DND-41 (cell line): ENCODE measurements at regions not wholly inside any gene's neighbourhood (a gene's known extent, or its start where the extent isn't known, plus 50 kb on each side); places are given as distances from the start of the nearest gene placed in this dataset.

Source experiments
- ATAC-seq: fragments of 200-7000 bp; cut with Tn5 transposase; 3 replicates; pipeline ENCODE4 v1.9.1; 2021; ENCODE audit warnings: low read depth; ENCODE audit not compliant: insufficient read depth
- DNase-seq: peaks from one replicate; pipeline ENCODE4 v3.0.0-alpha.2; 2020
- H2AFZ ChIP-seq: 2 replicates; pipeline ENCODE4 v1.6.0; 2012; ENCODE audit warnings: low read depth, low read length
- H3K27ac ChIP-seq: 2 replicates; pipeline ENCODE4 v1.5.1; 2012; ENCODE audit warnings: low read length, inconsistent platforms
- H3K27me3 ChIP-seq: fragments of 200-600 bp; sonication (generic); 2 replicates; pipeline ENCODE4 v1.6.0; 2012; ENCODE audit warnings: low read length, mild to moderate bottlenecking, inconsistent platforms; ENCODE audit not compliant: insufficient read depth, poor library complexity
- H3K36me3 ChIP-seq: 2 replicates; pipeline ENCODE4 v1.5.1; 2012; ENCODE audit warnings: low read length, inconsistent platforms; ENCODE audit not compliant: insufficient read depth
- H3K4me1 ChIP-seq: 2 replicates; pipeline ENCODE4 v1.5.1; 2012; ENCODE audit warnings: mild to moderate bottlenecking, low read length; ENCODE audit not compliant: insufficient read depth
- H3K4me2 ChIP-seq: 2 replicates; pipeline ENCODE4 v1.6.0; 2012; ENCODE audit warnings: mild to moderate bottlenecking, moderate library complexity, low read length, inconsistent platforms; ENCODE audit not compliant: insufficient read depth
- H3K4me3 ChIP-seq, 2 experiments: fragments of 200-600 bp in 1 of 2; shearing (Covaris generic) in 1 of 2; 2 replicates each; pipeline ENCODE4 v1.5.1; 2012 to 2016; ENCODE audit warnings: inconsistent platforms in 2 of 2, low read length in 2 of 2, mild to moderate bottlenecking in 2 of 2, low read depth in 1 of 2, moderate library complexity in 1 of 2
- H3K79me2 ChIP-seq: 2 replicates; pipeline ENCODE4 v1.6.0; 2012; ENCODE audit warnings: low read length, inconsistent platforms; ENCODE audit not compliant: insufficient read depth
- H3K9ac ChIP-seq: 2 replicates; pipeline ENCODE4 v1.6.0; 2012; ENCODE audit warnings: low read depth, mild to moderate bottlenecking, inconsistent platforms, low read length, moderate library complexity
- H3K9me3 ChIP-seq: 2 replicates; pipeline ENCODE4 v1.5.1; 2012; ENCODE audit warnings: low read length, moderate library complexity, mild to moderate bottlenecking, inconsistent platforms; ENCODE audit not compliant: insufficient read depth, severe bottlenecking
- H4K20me1 ChIP-seq: 2 replicates; pipeline ENCODE4 v1.6.0; 2012; ENCODE audit warnings: low read length; ENCODE audit not compliant: insufficient read depth
- EZH2 ChIP-seq: IDR thresholded peaks from 3 replicates; pipeline ENCODE4 v1.6.1; 2012; ENCODE audit warnings: borderline replicate concordance, low read depth, mild to moderate bottlenecking, moderate library complexity, low read length, inconsistent platforms; ENCODE audit not compliant: severe bottlenecking
- TF ChIP-seq, protein P1 (sequence below): IDR thresholded peaks from 2 replicates; pipeline ENCODE4 v1.5.1; 2012; ENCODE audit warnings: borderline replicate concordance, low read length, moderate library complexity, mild to moderate bottlenecking; ENCODE audit not compliant: poor library complexity, severe bottlenecking; ENCODE audit errors: extremely low read depth

DNA sequence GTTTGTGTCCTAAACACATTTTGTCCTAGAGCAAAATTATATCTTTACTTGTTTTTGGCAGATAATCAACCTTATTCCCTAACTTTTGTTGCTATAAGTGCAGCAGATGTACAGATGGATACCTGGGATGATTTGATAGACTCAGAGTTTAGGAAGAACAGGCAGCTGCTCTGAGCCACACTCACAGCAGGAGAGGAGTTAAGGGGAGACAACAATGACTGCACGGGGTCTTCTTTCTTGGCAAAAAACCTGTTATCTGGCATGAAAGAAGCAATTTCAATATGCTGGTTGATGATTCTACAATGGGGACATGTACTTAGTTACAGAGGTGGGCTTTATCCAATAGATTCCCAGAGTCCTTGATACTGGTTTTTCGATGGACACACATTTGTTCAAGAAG is 258.9 kb upstream of the PCDH9 start:
- Histone ChIP-seq H3K9me3 (no peaks in the 10 kb centered on the region), H3K4me3 (no peak overlapping the region), H3K27me3 (no peaks in the 10 kb centered on the region), H2AFZ (no peak overlapping the region), H3K4me2 (no peak overlapping the region), H3K9ac (no peak overlapping the region), H3K36me3 (no peaks in the 10 kb centered on the region), H4K20me1 (no peaks in the 10 kb centered on the region), H3K4me1 (no peaks in the 10 kb centered on the region), H3K27ac (no peak overlapping the region), H3K79me2 (no peaks in the 10 kb centered on the region)
- ATAC-seq (no peak), DNase-seq (no peak)
- TF ChIP-seq EZH2: no peak
- TF ChIP-seq, protein P1, sequence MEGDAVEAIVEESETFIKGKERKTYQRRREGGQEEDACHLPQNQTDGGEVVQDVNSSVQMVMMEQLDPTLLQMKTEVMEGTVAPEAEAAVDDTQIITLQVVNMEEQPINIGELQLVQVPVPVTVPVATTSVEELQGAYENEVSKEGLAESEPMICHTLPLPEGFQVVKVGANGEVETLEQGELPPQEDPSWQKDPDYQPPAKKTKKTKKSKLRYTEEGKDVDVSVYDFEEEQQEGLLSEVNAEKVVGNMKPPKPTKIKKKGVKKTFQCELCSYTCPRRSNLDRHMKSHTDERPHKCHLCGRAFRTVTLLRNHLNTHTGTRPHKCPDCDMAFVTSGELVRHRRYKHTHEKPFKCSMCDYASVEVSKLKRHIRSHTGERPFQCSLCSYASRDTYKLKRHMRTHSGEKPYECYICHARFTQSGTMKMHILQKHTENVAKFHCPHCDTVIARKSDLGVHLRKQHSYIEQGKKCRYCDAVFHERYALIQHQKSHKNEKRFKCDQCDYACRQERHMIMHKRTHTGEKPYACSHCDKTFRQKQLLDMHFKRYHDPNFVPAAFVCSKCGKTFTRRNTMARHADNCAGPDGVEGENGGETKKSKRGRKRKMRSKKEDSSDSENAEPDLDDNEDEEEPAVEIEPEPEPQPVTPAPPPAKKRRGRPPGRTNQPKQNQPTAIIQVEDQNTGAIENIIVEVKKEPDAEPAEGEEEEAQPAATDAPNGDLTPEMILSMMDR: no peak

DNA sequence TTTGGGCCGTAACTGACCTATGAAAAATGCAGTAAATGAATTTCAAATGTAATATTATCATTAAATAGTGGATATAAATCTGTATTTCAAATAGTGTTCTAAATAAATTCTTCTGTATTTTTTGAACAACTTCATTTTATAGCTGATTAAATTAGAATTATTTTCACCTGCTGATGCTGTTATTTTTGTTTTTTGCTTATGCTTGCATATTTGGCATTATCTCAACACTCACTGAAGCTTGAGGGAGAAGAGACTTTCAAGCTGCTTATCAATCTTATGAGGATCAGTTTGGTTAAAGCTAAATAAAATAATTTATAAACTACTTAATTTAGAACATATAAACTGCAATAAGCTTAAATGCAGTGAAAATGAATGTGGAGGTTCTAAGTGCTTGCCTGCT is 251.3 kb upstream of the PCDH9 start:
- no peak overlapping the region for H3K4me3 ChIP-seq
- H3K4me1 ChIP-seq: no peaks in the 10 kb centered on the region
- no peaks in the 10 kb centered on the region for H3K27me3 ChIP-seq
- no peaks in the 10 kb centered on the region for H4K20me1 ChIP-seq
- no peak overlapping the region for H3K4me2 ChIP-seq
- ATAC-seq: no peak
- H3K27ac ChIP-seq: no peak overlapping the region
- H3K79me2 ChIP-seq: no peaks in the 10 kb centered on the region
- H3K9me3 ChIP-seq: no peaks in the 10 kb centered on the region
- H3K9ac ChIP-seq: no peak overlapping the region
- no peaks in the 10 kb centered on the region for H3K36me3 ChIP-seq
- TF ChIP-seq, protein P1: no peak
- no peak for TF ChIP-seq EZH2
- DNase-seq: no peak
- no peak overlapping the region for H2AFZ ChIP-seq

DNA sequence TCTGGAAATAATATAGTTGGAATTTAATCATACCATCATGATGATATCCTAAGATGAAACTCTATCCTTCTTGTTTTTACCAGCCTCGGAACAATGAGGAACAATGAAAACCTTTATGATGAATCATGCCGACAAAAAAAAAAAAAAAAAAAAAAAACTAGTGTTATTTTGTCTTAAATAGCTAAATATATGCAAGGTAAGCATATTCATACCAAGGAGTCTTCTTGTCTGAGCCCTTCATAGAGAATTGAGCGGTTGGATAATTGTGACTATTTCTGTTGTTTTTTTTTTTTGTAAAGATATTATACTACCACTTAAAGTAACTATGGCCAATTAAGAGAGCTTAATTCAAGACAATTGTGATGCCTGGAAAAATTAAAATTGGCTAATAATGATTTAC is 244.0 kb upstream of the PCDH9 start:
- peaks cover 3% of the 10 kb centered on the region for H3K9me3 ChIP-seq
- TF ChIP-seq, protein P1: no peak
- TF ChIP-seq EZH2: no peak
- H3K4me3 ChIP-seq: no peak overlapping the region
- H2AFZ ChIP-seq: no peak overlapping the region
- no peak overlapping the region for H3K27ac ChIP-seq
- H3K4me1 ChIP-seq: no peaks in the 10 kb centered on the region
- no peaks in the 10 kb centered on the region for H3K36me3 ChIP-seq
- DNase-seq (no peak), ATAC-seq (no peak)
- no peaks in the 10 kb centered on the region for H4K20me1 ChIP-seq
- no peaks in the 10 kb centered on the region for H3K79me2 ChIP-seq
- no peaks in the 10 kb centered on the region for H3K27me3 ChIP-seq
- no peak overlapping the region for H3K9ac ChIP-seq
- H3K4me2 ChIP-seq: no peak overlapping the region

- Histone ChIP-seq H3K4me3 (no peak overlapping the region), H4K20me1 (no peaks in the 10 kb centered on the region), H3K79me2 (no peaks in the 10 kb centered on the region), H3K9ac (no peak overlapping the region), H3K4me2 (no peak overlapping the region), H3K36me3 (no peaks in the 10 kb centered on the region), H2AFZ (no peak overlapping the region), H3K27me3 (no peaks in the 10 kb centered on the region), H3K4me1 (no peaks in the 10 kb centered on the region), H3K9me3 (peaks cover 3% of the 10 kb centered on the region), H3K27ac (no peak overlapping the region)
- ATAC-seq (no peak), DNase-seq (no peak)
- TF ChIP-seq, protein P1: no peak
- no peak for TF ChIP-seq EZH2
Observed at GRCh38 chr13:67469623-67470022, 239.5 kb upstream of the PCDH9 start.
